ENCODE measurements at regions not wholly inside any gene's neighbourhood (a gene's known extent, or its start where the extent isn't known, plus 50 kb on each side); places are given as distances from the start of the nearest gene placed in this dataset.

- H3K4me3 ChIP-seq (ENCODE audit: low read depth in 1 of 3, low read length in 3 of 3) = no peak overlapping the region
- no peaks in the 10 kb centered on the region for H3K9me3 ChIP-seq (ENCODE audit: control insufficient read depth in 4 of 4, low read length in 3 of 4)
- TF ChIP-seq EGR1 (IDR thresholded peaks at IDR 0.05; ENCODE audit: low read depth in 2 of 2) (no peak), FOXA1 (IDR thresholded peaks at IDR 0.05) (no peak), NR2F2 (IDR thresholded peaks at IDR 0.05) (no peak), ATF3 (IDR thresholded peaks at IDR 0.05) (no peak), RXRA (IDR thresholded peaks at IDR 0.05) (no peak), RAD21 (IDR thresholded peaks at IDR 0.05) (no peak), HNF4A (conservative IDR thresholded peaks at IDR 0.05) (no peak), CTCF (IDR thresholded peaks at IDR 0.05; ENCODE audit: low read depth, low read length, missing input control) (no peak), TAF1 (conservative IDR thresholded peaks at IDR 0.05) (no peak), JUND (IDR thresholded peaks at IDR 0.05) (no peak), MAX (IDR thresholded peaks at IDR 0.05) (no peak), ZBTB33 (IDR thresholded peaks at IDR 0.05) (no peak), GABPA (IDR thresholded peaks at IDR 0.05 in 1 of 2, conservative IDR thresholded peaks at IDR 0.05 in 1 of 2) (no peak), YY1 (IDR thresholded peaks at IDR 0.05) (no peak), SP1 (IDR thresholded peaks at IDR 0.05) (no peak), REST (IDR thresholded peaks at IDR 0.05) (no peak), HNF4G (IDR thresholded peaks at IDR 0.05) (no peak), FOXA2 (IDR thresholded peaks at IDR 0.05) (no peak)
- H3K9ac ChIP-seq (ENCODE audit: low read depth in 1 of 2, low read length in 2 of 2) = no peak overlapping the region
- no peak for DNase-seq (ENCODE audit: low spot score)
- H3K36me3 ChIP-seq (ENCODE audit: control insufficient read depth in 4 of 4, insufficient read depth in 3 of 4, low read depth in 1 of 4, low read length in 3 of 4) = no peaks in the 10 kb centered on the region
- H3K27ac ChIP-seq (ENCODE audit: low read depth in 1 of 2, low read length in 2 of 2) = no peak overlapping the region
- no peaks in the 10 kb centered on the region for H3K27me3 ChIP-seq (ENCODE audit: control insufficient read depth in 4 of 4, insufficient read depth in 4 of 4, low read length in 3 of 4)
- no peaks in the 10 kb centered on the region for H3K4me1 ChIP-seq (ENCODE audit: control insufficient read depth in 4 of 4, insufficient read depth in 4 of 4, low read length in 3 of 4)
Measured at GRCh38 chr4:126958482-126958881, 674.3 kb upstream of the INTU start.
